Stimulated activated naive B cell treated with anti-CD40 and anti-IgM and Interleukin-4, amounts not matched to agents 10 μg/mL and 1 μg/mL and 100 μg/mL, for 72 hours (primary cell): ENCODE measurements at regions not wholly inside any gene's neighbourhood (a gene's known extent, or its start where the extent isn't known, plus 50 kb on each side); places are given as distances from the start of the nearest gene placed in this dataset.

Source experiments
- ATAC-seq, 2 donors: fragments of 150-1000 bp; cut with Tn5 transposase; replicated peaks; 2 replicates each; pipeline ENCODE4 v1.10.0; 2021; ENCODE audit warnings: moderate library complexity in 1 of 2
- DNase-seq: peaks from one replicate; pipeline ENCODE4 v3.0.0; 2021
- H3K27ac Mint-ChIP-seq: one replicate; pipeline ENCODE4 v1.8.0; 2022; ENCODE audit warnings: mild to moderate bottlenecking, mixed read lengths
- H3K27me3 Mint-ChIP-seq, 2 donors: one replicate each; pipeline ENCODE4 v1.8.0; 2022; ENCODE audit warnings: mixed read lengths in 2 of 2
- H3K36me3 Mint-ChIP-seq, 2 donors: one replicate each; pipeline ENCODE4 v1.8.0; 2022; ENCODE audit warnings: mixed read lengths in 2 of 2, mild to moderate bottlenecking in 1 of 2
- H3K4me1 Mint-ChIP-seq, 2 donors: one replicate each; pipeline ENCODE4 v1.8.0; 2022; ENCODE audit warnings: mixed read lengths in 2 of 2, mild to moderate bottlenecking in 1 of 2
- H3K4me3 Mint-ChIP-seq, 2 donors: one replicate each; pipeline ENCODE4 v1.8.0; 2022; ENCODE audit warnings: mild to moderate bottlenecking in 2 of 2, mixed read lengths in 2 of 2, moderate library complexity in 1 of 2
- H3K9me3 Mint-ChIP-seq, 2 donors: one replicate each; pipeline ENCODE4 v1.8.0; 2022; ENCODE audit warnings: mixed read lengths in 2 of 2, mild to moderate bottlenecking in 1 of 2

GRCh38 chr13:109297628-109298027 is 488.8 kb downstream of the IRS2 start:
- Mint-ChIP-seq H3K9me3 (peaks cover 4 to 5% of the 10 kb centered on the region in 2 donors), H3K27ac (no peak overlapping the region), H3K4me1 (no peaks in the 10 kb centered on the region), H3K4me3 (no peak overlapping the region), H3K27me3 (no peaks in the 10 kb centered on the region), H3K36me3 (no peaks in the 10 kb centered on the region)
- DNase-seq (no peak), ATAC-seq (no peak)

DNA sequence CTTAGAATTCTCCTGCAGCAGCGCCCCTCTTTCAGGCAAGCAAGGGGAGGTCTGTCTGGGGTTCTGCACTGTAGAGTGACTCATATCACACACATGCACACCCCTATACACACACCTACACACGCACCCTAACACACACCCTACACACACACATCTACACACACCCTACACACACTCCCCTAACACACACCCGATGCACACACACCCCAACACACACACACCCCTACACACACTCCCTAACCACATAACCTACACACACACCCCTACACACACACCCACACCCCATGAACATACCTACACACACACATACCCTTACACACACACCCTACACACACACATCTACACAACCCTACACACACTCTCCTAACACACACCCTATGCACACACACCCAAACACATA is 493.2 kb downstream of the IRS2 start:
- DNase-seq (no peak), ATAC-seq (no peak)
- no peak overlapping the region for H3K4me3 Mint-ChIP-seq
- no peaks in the 10 kb centered on the region for H3K36me3 Mint-ChIP-seq
- H3K4me1 Mint-ChIP-seq, result no peaks in the 10 kb centered on the region
- peaks cover 4 to 5% of the 10 kb centered on the region in 2 donors for H3K9me3 Mint-ChIP-seq
- H3K27me3 Mint-ChIP-seq, result no peaks in the 10 kb centered on the region
- no peak overlapping the region for H3K27ac Mint-ChIP-seq

GRCh38 chr13:109288151-109288709 is 498.2 kb downstream of the IRS2 start:
- Mint-ChIP-seq H3K4me1 (no peaks in the 10 kb centered on the region), H3K4me3 (no peak overlapping the region), H3K36me3 (no peaks in the 10 kb centered on the region), H3K27ac (no peak overlapping the region), H3K9me3 (no peaks in the 10 kb centered on the region), H3K27me3 (no peaks in the 10 kb centered on the region)
- DNase-seq, result no peak
- no peak for ATAC-seq

- H3K27me3 Mint-ChIP-seq, result no peaks in the 10 kb centered on the region
- H3K4me3 Mint-ChIP-seq, result no peak overlapping the region
- H3K36me3 Mint-ChIP-seq, result no peaks in the 10 kb centered on the region
- H3K27ac Mint-ChIP-seq, result no peak overlapping the region
- no peaks in the 10 kb centered on the region for H3K9me3 Mint-ChIP-seq
- no peak for ATAC-seq
- DNase-seq, result no peak
- H3K4me1 Mint-ChIP-seq, result no peaks in the 10 kb centered on the region
Measured at GRCh38 chr13:109287553-109287952, 498.8 kb downstream of the IRS2 start.

- no peaks in the 10 kb centered on the region for H3K27me3 Mint-ChIP-seq
- H3K36me3 Mint-ChIP-seq, result no peaks in the 10 kb centered on the region
- H3K4me1 Mint-ChIP-seq, result no peaks in the 10 kb centered on the region
- H3K9me3 Mint-ChIP-seq, result no peaks in the 10 kb centered on the region
- ATAC-seq (no peak), DNase-seq (no peak)
- H3K4me3 Mint-ChIP-seq, result no peak overlapping the region
- H3K27ac Mint-ChIP-seq, result no peak overlapping the region
Measured at GRCh38 chr13:109285586-109285985, 500.8 kb downstream of the IRS2 start.

DNA sequence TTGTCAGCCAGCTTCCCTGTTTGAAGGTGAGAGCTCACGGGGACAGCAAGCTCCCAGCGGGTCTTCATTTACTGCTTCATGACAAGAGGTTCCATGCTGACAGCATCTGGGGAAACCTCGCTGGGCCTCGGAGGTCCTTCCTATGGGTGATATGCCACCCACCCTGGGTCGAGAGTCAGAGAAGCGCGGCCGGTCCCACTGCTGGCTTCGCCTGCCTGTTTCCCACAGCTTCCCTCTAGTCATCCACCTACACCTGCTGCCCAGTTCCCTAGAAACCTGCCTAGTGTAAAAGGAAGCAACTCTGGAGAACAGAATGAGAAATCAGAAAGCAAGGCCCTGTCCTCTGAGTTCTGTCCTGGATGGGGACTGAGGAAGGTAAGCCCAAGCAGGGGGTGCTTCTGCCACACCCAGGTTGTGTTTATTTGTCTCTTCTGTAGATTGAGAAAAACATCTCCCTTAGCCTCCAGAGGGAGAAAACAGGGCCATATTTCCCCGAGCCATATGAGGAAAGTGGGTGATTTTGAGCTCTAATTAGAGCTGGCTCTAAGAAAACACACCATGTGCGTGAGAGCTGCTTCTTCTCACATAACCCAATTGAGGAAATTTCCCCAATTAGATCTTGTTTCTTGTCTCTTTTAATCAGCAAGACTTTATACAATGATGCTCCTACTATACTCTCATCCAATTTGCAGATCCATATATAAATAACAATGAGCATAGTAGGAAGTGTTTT is 504.3 kb downstream of the IRS2 start:
- Mint-ChIP-seq H3K36me3 (no peaks in the 10 kb centered on the region), H3K27me3 (no peaks in the 10 kb centered on the region)

GRCh38 chr13:109281017-109281902 is 505.1 kb downstream of the IRS2 start:
- H3K36me3 Mint-ChIP-seq, result no peaks in the 10 kb centered on the region
- H3K27me3 Mint-ChIP-seq, result no peaks in the 10 kb centered on the region
- H3K9me3 Mint-ChIP-seq, result no peaks in the 10 kb centered on the region
- no peak overlapping the region for H3K27ac Mint-ChIP-seq
- H3K4me1 Mint-ChIP-seq, result no peaks in the 10 kb centered on the region
- H3K4me3 Mint-ChIP-seq, result no peak overlapping the region
- ATAC-seq (no peak), DNase-seq (no peak)

More for the DNA sequence above, 504.3 kb downstream of the IRS2 start:
- DNase-seq, result no peak
- ATAC-seq, result no peak
- Mint-ChIP-seq H3K4me3 (no peak overlapping the region), H3K4me1 (no peaks in the 10 kb centered on the region), H3K27ac (no peak overlapping the region), H3K9me3 (no peaks in the 10 kb centered on the region)

GRCh38 chr13:109276261-109276660 is 510.1 kb downstream of the IRS2 start:
- DNase-seq (no peak), ATAC-seq (no peak)
- Mint-ChIP-seq H3K27me3 (no peaks in the 10 kb centered on the region), H3K27ac (no peak overlapping the region), H3K36me3 (no peaks in the 10 kb centered on the region), H3K4me1 (no peaks in the 10 kb centered on the region), H3K9me3 (no peaks in the 10 kb centered on the region), H3K4me3 (no peak overlapping the region)

GRCh38 chr13:109275852-109276251 is 510.5 kb downstream of the IRS2 start:
- H3K4me3 Mint-ChIP-seq, result no peak overlapping the region
- H3K36me3 Mint-ChIP-seq, result no peaks in the 10 kb centered on the region
- no peak for DNase-seq
- no peaks in the 10 kb centered on the region for H3K27me3 Mint-ChIP-seq
- no peaks in the 10 kb centered on the region for H3K4me1 Mint-ChIP-seq
- ATAC-seq, result no peak
- H3K9me3 Mint-ChIP-seq, result no peaks in the 10 kb centered on the region
- H3K27ac Mint-ChIP-seq, result no peak overlapping the region

DNA sequence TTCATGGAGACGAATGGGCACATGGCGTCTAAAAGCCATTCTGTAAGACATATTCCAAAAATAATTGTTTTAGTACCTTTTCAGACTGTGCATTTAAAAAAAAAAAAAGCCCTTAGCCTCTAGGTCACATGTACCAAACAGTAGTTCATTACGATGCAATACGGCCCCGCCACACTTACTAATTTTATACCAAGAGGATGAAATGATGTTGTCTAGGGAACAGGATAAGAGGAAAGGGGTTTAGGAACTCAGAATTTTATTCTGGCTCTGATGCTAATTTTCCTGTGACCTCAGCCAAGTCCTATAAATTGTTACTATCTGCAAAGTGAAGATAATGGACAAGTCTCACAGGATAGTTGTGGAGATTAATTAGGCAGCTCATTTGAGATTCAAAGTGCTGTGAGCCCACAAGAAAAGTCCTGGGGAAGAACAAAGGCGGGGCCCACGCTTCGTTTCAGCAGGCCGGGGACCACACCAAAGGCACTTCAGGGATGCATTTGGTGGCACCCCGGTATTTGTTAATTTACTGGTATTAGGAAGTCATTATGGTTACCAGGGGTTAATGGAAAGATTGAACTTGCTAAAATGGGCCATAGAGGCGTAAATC is 511.1 kb downstream of the IRS2 start:
- Mint-ChIP-seq H3K27me3 (no peaks in the 10 kb centered on the region), H3K9me3 (no peaks in the 10 kb centered on the region), H3K4me3 (no peak overlapping the region), H3K4me1 (no peaks in the 10 kb centered on the region), H3K27ac (no peak overlapping the region), H3K36me3 (no peaks in the 10 kb centered on the region)
- DNase-seq, result no peak
- ATAC-seq, result no peak

DNA sequence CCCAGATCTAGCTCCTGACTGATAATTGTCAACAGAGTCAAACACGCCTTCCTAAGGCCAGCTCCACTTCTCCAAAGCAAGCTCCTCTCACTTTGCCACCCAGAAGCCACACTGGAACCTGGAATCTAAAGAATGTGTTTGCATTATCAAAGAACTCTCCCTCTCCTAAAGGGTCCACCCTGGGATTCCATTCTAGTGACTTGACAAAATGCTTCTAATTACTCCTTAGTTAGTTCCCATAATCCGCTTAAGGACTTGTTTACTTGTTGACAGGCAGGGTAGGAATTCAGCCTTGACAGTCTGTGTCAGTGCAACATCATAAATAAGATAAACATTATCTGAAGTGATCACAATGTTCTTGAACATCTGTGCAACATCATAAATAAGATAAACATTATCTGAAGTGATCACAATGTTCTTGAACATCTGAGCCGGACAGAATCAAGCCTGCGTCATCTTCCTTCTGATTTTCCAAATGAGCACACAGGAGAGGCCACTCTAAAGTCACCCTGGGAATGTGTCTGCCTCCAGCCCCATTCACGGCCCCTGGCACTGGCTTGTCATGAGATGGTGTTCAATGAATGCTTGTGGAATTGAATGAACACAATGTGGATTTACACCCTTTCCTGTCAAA is 512.1 kb downstream of the IRS2 start:
- no peaks in the 10 kb centered on the region for H3K9me3 Mint-ChIP-seq
- DNase-seq (no peak), ATAC-seq (no peak)
- H3K4me3 Mint-ChIP-seq, result no peak overlapping the region
- H3K36me3 Mint-ChIP-seq, result no peaks in the 10 kb centered on the region
- H3K27ac Mint-ChIP-seq, result no peak overlapping the region
- H3K27me3 Mint-ChIP-seq, result no peaks in the 10 kb centered on the region
- no peaks in the 10 kb centered on the region for H3K4me1 Mint-ChIP-seq

GRCh38 chr13:109273326-109273751 is 513.0 kb downstream of the IRS2 start:
- Mint-ChIP-seq H3K27ac (no peak overlapping the region), H3K36me3 (no peaks in the 10 kb centered on the region), H3K9me3 (no peaks in the 10 kb centered on the region), H3K4me3 (no peak overlapping the region), H3K4me1 (no peaks in the 10 kb centered on the region), H3K27me3 (no peaks in the 10 kb centered on the region)
- DNase-seq (no peak), ATAC-seq (no peak)

DNA sequence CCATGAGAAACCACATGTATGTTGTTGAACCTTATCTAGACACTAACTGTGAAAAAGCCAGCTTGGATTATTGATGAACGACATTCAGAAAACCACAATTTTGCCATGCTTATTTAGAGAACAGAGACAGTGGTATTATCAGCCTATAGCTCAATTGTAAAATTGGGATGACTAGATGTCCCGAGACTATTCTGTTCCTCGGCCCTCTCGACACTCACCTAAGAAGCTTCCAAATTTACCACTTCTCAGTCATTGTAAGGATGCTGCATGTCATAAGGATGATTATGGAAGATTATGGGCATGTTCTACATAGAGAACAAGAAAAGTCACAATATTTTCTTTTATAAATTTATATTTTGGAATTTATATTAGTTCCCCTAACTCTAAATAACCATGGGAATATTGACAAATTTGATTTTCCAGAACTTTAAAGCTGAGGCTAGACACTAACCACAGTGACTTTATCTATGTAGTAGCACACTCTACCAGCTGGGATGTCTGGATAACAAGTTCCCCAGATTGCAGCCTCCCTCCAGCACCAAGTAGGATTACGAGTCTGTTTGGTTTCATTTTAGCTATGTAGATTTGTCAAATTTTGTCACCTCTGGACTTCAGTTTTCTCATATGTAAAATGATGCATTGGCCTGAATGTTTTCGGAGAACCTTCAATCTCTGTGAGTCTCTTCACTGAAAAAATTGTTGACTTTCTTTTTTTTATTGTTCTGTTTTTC is 513.6 kb downstream of the IRS2 start:
- H3K9me3 Mint-ChIP-seq, result no peaks in the 10 kb centered on the region
- no peak overlapping the region for H3K27ac Mint-ChIP-seq
- no peak for ATAC-seq
- H3K36me3 Mint-ChIP-seq, result no peaks in the 10 kb centered on the region
- H3K4me3 Mint-ChIP-seq, result no peak overlapping the region
- no peak for DNase-seq
- no peaks in the 10 kb centered on the region for H3K4me1 Mint-ChIP-seq
- no peaks in the 10 kb centered on the region for H3K27me3 Mint-ChIP-seq
